GM20000 (cell line): ENCODE measurements at regions not wholly inside any gene's neighbourhood (a gene's known extent, or its start where the extent isn't known, plus 50 kb on each side); places are given as distances from the start of the nearest gene placed in this dataset.

Experiments used
- DNase-seq: peaks from one replicate; pipeline ENCODE4 v3.0.0; 2012; ENCODE audit warnings: low spot score
- TF ChIP-seq, protein P1 (sequence below): IDR thresholded peaks from 2 replicates; pipeline ENCODE4 v1.5.1; 2012; ENCODE audit warnings: mild to moderate bottlenecking, control low read depth; ENCODE audit errors: extremely low read depth, missing control alignments

DNA sequence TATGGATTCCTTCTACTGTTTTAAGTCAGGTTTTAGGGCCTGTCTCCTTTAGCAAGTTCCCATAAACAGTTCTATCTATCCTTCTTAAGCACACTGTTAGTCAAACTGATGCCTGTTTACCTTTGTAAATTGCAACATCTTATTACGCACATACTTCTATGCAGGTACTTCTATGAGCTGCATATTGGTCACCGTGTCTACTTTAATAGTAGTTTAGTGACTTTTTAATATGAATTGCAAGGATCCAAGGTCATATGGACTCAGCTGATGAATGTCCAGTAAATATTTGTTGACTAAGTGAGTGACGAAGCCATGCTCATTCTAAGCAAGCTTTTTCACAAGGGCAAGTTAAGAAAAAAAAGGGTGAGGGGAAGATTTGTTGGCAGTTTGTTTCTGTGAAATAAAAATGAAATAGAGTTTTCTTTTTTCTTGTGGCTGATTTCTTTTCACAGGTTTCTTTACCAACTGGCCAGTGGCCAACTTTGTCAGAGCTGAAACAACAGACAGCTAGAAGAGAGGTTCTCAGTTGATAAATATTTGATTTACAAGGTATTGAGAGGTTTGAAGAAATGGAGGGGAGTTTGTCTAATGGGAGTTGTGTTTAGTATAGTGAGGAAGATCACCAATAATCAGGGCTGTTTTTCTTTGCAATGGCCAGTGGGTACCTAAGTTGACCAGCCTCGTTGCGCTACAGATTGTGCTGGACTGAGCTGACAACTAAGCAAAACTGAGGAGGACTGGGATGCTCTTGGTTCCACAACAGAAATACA is 141.1 kb downstream of the SLC15A5 start:
- TF ChIP-seq, protein P1, sequence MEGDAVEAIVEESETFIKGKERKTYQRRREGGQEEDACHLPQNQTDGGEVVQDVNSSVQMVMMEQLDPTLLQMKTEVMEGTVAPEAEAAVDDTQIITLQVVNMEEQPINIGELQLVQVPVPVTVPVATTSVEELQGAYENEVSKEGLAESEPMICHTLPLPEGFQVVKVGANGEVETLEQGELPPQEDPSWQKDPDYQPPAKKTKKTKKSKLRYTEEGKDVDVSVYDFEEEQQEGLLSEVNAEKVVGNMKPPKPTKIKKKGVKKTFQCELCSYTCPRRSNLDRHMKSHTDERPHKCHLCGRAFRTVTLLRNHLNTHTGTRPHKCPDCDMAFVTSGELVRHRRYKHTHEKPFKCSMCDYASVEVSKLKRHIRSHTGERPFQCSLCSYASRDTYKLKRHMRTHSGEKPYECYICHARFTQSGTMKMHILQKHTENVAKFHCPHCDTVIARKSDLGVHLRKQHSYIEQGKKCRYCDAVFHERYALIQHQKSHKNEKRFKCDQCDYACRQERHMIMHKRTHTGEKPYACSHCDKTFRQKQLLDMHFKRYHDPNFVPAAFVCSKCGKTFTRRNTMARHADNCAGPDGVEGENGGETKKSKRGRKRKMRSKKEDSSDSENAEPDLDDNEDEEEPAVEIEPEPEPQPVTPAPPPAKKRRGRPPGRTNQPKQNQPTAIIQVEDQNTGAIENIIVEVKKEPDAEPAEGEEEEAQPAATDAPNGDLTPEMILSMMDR = peak; percentile 4
- no peak for DNase-seq

DNA sequence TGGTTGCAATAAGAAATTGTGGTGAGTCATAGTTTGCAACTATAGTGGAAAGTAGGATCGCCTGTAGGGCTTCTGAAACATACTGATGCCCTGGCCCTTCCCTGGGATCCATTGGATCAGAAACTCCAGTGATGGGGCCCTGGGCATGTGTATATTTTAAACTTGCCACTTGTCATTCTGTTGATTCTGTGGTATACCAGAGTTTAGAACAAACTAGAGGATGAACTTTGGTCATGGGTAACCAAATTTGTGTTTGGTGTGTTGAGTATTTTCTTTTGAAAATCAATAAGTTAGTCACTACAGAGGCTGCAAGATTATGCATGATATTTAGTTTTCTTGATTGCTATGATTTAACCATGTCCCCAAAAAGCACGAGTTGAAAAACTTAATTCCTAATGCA is 142.2 kb downstream of the SLC15A5 start:
- no peak for DNase-seq
- TF ChIP-seq, protein P1 = no peak

DNA sequence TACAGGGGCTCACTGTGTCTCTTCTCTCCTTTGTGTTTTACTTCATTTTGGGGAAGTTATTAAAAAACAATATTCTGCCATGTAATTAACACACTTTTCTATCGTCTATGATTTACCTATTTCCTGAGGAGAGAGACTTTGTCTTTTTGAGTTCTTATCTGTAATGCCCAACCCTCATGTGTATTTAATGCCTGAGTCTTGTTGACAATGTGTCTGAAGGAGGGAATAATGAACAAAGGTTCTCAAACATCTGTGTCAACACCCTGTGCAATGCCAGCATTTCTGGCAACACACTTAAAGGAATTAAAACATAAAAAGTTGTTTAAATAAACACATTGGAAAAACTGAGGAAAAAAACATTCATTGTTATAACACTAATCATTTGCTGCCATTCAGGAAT is 147.1 kb downstream of the SLC15A5 start:
- TF ChIP-seq, protein P1 = no peak

DNA sequence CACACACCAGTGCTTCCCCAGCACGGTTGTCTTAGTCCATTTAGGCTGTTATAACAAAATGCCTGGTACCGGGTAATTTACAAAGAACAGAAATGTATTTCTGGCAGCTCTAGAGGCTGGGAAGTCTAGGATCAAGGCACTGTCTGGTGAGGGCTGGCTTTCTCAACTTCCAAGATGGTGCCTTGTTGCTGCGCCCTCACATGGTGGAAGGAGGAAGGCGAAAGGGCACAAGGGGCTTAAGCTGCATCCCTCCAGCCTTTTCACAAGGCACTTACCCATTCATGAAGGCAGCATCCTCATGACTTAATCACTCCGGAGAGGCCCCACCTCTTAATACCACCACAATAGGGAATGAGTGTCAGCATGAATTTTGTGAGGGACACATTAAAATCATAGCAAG is 155.5 kb downstream of the SLC15A5 start:
- TF ChIP-seq, protein P1 = no peak
- no peak for DNase-seq

More for the DNA sequence above, 147.1 kb downstream of the SLC15A5 start:
- DNase-seq = no peak

DNA sequence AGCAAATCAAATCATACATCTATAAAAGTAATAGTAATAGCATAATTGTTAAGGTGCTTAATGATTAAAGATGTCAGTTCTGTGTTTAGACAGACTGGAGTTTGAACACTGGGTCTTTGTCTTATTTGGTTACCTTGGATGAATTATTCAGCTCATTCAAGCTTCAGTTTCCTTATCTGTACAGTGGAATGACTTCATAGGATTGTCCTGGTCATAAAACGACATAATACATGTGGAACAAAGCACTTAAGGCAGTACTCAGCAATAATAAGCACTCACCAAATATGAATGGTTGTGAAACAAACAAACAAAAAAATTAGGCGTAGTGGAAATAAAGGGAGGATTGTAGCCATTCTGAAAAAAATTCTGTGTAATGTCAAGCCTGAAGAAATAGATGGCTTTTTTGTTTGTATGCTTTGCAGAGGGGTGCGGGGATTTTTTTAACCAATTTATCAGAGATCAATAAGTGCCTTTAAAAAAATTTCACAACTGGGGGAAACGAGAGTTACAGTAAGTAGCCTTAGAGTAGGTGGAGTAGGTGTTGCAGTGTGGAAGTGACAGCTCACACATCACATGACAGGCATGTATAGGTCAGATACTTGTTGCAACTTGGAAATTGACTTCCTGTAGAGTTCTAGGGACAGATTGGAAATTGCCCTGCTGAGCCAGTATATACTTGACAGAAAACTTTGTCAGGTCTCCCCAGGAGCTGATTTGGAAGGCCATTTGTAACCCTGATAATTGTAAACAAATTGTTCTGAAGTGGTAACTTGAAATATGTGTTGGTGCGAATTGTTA is 157.7 kb downstream of the SLC15A5 start:
- DNase-seq = no peak
- TF ChIP-seq, protein P1 = no peak

DNA sequence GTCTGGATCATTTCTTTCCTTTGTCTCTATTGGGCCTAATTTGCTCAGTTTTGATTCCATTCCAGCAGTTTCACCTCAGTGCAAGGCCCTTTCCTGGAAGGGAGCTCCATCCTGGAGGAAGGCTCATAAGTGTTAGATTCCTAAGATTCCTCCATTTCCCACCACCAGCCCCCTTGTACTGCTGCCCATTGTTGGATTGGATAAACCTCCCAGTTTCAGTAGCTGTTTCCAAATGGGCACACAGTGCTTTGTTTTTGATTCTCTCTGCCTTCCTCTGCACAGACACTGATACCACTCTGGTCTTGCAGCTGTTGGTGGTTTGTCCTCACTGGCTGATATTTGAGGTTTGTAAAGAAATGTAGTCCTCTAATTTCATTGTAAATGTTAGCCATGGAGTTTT is 158.9 kb downstream of the SLC15A5 start:
- DNase-seq = no peak
- TF ChIP-seq, protein P1 = no peak
